Endothelial cell of umbilical vein (primary cell): ENCODE measurements at regions not wholly inside any gene's neighbourhood (a gene's known extent, or its start where the extent isn't known, plus 50 kb on each side); places are given as distances from the start of the nearest gene placed in this dataset.

Experiments used
- BruUV-seq: library from RNA; stranded (reverse); fragments of 400-500 nt; replicated peaks from 2 replicates; lab custom pipeline; 2021; lab: Mats Ljungman, UMichigan
- CTCF ChIA-PET: fragments of 300-600, 350-600 bp; sonication (Branson Sonifier 250); formaldehyde crosslinking; loops from one replicate; lab custom pipeline; 2021; ENCODE audit warnings: antibody characterized with exemption, inconsistent platforms; lab: Charles Lee
- POLR2A ChIA-PET: fragments of 300-600, 350-600 bp; sonication (Branson Sonifier 250); formaldehyde crosslinking; loops from one replicate; lab custom pipeline; 2021; ENCODE audit warnings: antibody characterized with exemption, inconsistent platforms; lab: Charles Lee
- DNase-seq: peaks from one replicate; pipeline ENCODE4 v3.0.0-alpha.2; 2011; ENCODE audit warnings: low read depth, low spot score
- FAIRE-seq: peaks from 2 replicates; lab custom pipeline; 2011; peaks lifted over from hg19 to GRCh38; lab: Jason Lieb, UNC
- H2AFZ ChIP-seq: 2 replicates; pipeline ENCODE4 v1.6.0; 2012; ENCODE audit warnings: low read depth, low read length, control low read depth, inconsistent platforms
- H3K27ac ChIP-seq: 2 replicates; pipeline ENCODE4 v1.5.1; 2011; ENCODE audit warnings: low read depth, mild to moderate bottlenecking, control low read depth, low read length, moderate library complexity; ENCODE audit not compliant: insufficient read depth
- H3K27me3 ChIP-seq, 2 experiments: 2 replicates each; pipeline versions ENCODE4 v1.6.0 to v1.6.1; 2011; ENCODE audit warnings: low read length in 2 of 2, mixed read lengths in 1 of 2; ENCODE audit not compliant: control insufficient read depth in 2 of 2, insufficient read depth in 2 of 2
- H3K36me3 ChIP-seq, 2 experiments: 2 replicates in 1 of 2; 3 replicates in 1 of 2; pipeline ENCODE4 v1.5.1; 2011; ENCODE audit warnings: low read length in 2 of 2, mild to moderate bottlenecking in 1 of 2, moderate library complexity in 1 of 2; ENCODE audit not compliant: control insufficient read depth in 2 of 2, insufficient read depth in 2 of 2; ENCODE audit errors: extremely low read depth in 1 of 2
- H3K4me1 ChIP-seq: 3 replicates; pipeline ENCODE4 v1.5.1; 2011; ENCODE audit warnings: mild to moderate bottlenecking, low read length; ENCODE audit not compliant: control insufficient read depth, insufficient read depth; ENCODE audit errors: extremely low read depth
- H3K4me2 ChIP-seq: 2 replicates; pipeline ENCODE4 v1.6.1; 2011; ENCODE audit warnings: low read length, control low read depth, mixed read lengths; ENCODE audit not compliant: insufficient read depth
- H3K4me3 ChIP-seq, 3 experiments: fragments of 200-600 bp in 1 of 3; sonication (generic), shearing (Covaris generic) in 1 of 3; replicated peaks in 1 of 3; 2 replicates each; pipeline ENCODE4 v1.5.1; 2011 to 2016; ENCODE audit warnings: control low read depth in 3 of 3, low read length in 3 of 3, mild to moderate bottlenecking in 2 of 3, inconsistent platforms in 1 of 3, low read depth in 1 of 3, moderate library complexity in 1 of 3; ENCODE audit not compliant: insufficient read depth in 1 of 3
- H3K79me2 ChIP-seq: 2 replicates; pipeline ENCODE4 v1.6.0; 2012; ENCODE audit warnings: low read length, inconsistent platforms; ENCODE audit not compliant: control insufficient read depth, insufficient read depth
- H3K9ac ChIP-seq: replicated peaks from 2 replicates; pipeline ENCODE3; 2011; ENCODE audit warnings: low read length, control low read depth; ENCODE audit not compliant: insufficient read depth; ENCODE audit errors: extremely low read depth
- H3K9me1 ChIP-seq: replicated peaks from 3 replicates; pipeline ENCODE4 v1.6.0; 2011; ENCODE audit warnings: mild to moderate bottlenecking, low read length; ENCODE audit not compliant: control insufficient read depth, insufficient read depth; ENCODE audit errors: extremely low read depth
- H3K9me3 ChIP-seq: replicated peaks from 2 replicates; pipeline ENCODE4 v1.5.1; 2012; ENCODE audit warnings: low read length, inconsistent platforms; ENCODE audit not compliant: control insufficient read depth, insufficient read depth
- H4K20me1 ChIP-seq: replicated peaks from 2 replicates; pipeline ENCODE3; 2011; ENCODE audit warnings: mild to moderate bottlenecking, low read length; ENCODE audit not compliant: control insufficient read depth, insufficient read depth; ENCODE audit errors: extremely low read depth
- EZH2 ChIP-seq: IDR thresholded peaks from 2 replicates; pipeline ENCODE4 v1.6.1; 2012; ENCODE audit warnings: borderline replicate concordance, low read depth, mild to moderate bottlenecking, moderate library complexity, low read length, inconsistent platforms; ENCODE audit not compliant: severe bottlenecking
- FOS ChIP-seq: IDR thresholded peaks from 2 replicates; pipeline ENCODE4 v1.6.1; 2011; ENCODE audit warnings: mild to moderate bottlenecking, low read length, moderate library complexity, borderline replicate concordance; ENCODE audit not compliant: insufficient read depth
- GATA2 ChIP-seq: IDR thresholded peaks from 2 replicates; pipeline ENCODE4 v1.7.0; 2011; ENCODE audit warnings: low read depth, mild to moderate bottlenecking, moderate library complexity, mixed read lengths, low read length; ENCODE audit not compliant: insufficient read length, insufficient read depth
- JUN ChIP-seq: IDR thresholded peaks from 2 replicates; pipeline ENCODE4 v1.6.1; 2011; ENCODE audit warnings: borderline replicate concordance, low read depth; ENCODE audit not compliant: insufficient read length, insufficient read depth
- MYC ChIP-seq: IDR thresholded peaks from one replicate; pipeline ENCODE4 v1.6.1; 2011; ENCODE audit warnings: mild to moderate bottlenecking, low read depth, low read length
- POLR2A ChIP-seq: IDR thresholded peaks from 2 replicates; pipeline ENCODE4 v1.6.1; 2012; ENCODE audit warnings: low read depth, mild to moderate bottlenecking, control low read depth, low read length
- POLR2AphosphoS5 ChIP-seq: IDR thresholded peaks from 2 replicates; pipeline ENCODE4 v1.6.1; 2012; ENCODE audit warnings: low read depth, mild to moderate bottlenecking, control low read depth, low read length, moderate library complexity; ENCODE audit not compliant: insufficient read depth
- dilution Hi-C: fragments of 300-500 bp; cut with MboI; formaldehyde crosslinking; loops from one replicate; pipeline ENCODE4 v1.15.0; 2019; ENCODE audit warnings: low sequenced_read_pairs; ENCODE audit not compliant: extremely low pct_ligation_motif_present
- intact Hi-C: fragments of 100-400 bp; cut with micrococcal nuclease; formaldehyde crosslinking; loops from one replicate; pipeline ENCODE4 v1.10.0; 2022
- TF ChIP-seq, protein P1 (sequence below): IDR thresholded peaks from 2 replicates; pipeline ENCODE4 v1.6.1; 2011; ENCODE audit not compliant: insufficient read depth, insufficient read length
- TF ChIP-seq, protein P2 (sequence below), 2 donors: IDR thresholded peaks; 1 replicate in 1 of 2; 2 replicates in 1 of 2; pipeline ENCODE4 v1.5.1; 2011; ENCODE audit warnings: low read length in 2 of 2, mild to moderate bottlenecking in 2 of 2, moderate library complexity in 2 of 2, control low read depth in 1 of 2, inconsistent platforms in 1 of 2, low read depth in 1 of 2; ENCODE audit not compliant: insufficient read depth in 1 of 2; ENCODE audit errors: extremely low read depth in 1 of 2

- DNase-seq (no peak), FAIRE-seq (no peak)
- Histone ChIP-seq H3K9me3 (no peaks in the 10 kb centered on the region), H3K27me3 (no peaks in the 10 kb centered on the region), H4K20me1 (no peaks in the 10 kb centered on the region), H3K9ac (no peak overlapping the region), H2AFZ (no peak overlapping the region), H3K9me1 (no peaks in the 10 kb centered on the region), H3K27ac (no peak overlapping the region), H3K79me2 (no peaks in the 10 kb centered on the region), H3K4me3 (no peak overlapping the region), H3K4me1 (peaks cover 3% of the 10 kb centered on the region), H3K36me3 (no peaks in the 10 kb centered on the region), H3K4me2 (no peak overlapping the region)
- dilution Hi-C loops = loop anchor here (25.0 kb wide), 1 partner anchor 255 kb away; no protein-coding TSS in a partner anchor
- TF ChIP-seq, protein P1, sequence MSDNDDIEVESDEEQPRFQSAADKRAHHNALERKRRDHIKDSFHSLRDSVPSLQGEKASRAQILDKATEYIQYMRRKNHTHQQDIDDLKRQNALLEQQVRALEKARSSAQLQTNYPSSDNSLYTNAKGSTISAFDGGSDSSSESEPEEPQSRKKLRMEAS = no peak
- TF ChIP-seq FOS (peak; percentile 43), GATA2 (no peak)
- CTCF ChIA-PET = interaction anchor here (0.8 to 3.0 kb wide), 5 partner anchors 31 to 255 kb away, joined by 3 to 6 read pairs (median 5); partner anchors contain the start of gene CLDN1
- POLR2A ChIA-PET = no interaction called here
- intact Hi-C loops = no loop called here
- no TSS peak for BruUV-seq
Observed at GRCh38 chr3:190217081-190217480, 96.4 kb upstream of the P3H2 start.

- no peak overlapping the region for H3K9ac ChIP-seq
- H3K4me1 ChIP-seq = peaks cover 3% of the 10 kb centered on the region
- H3K9me1 ChIP-seq = no peaks in the 10 kb centered on the region
- POLR2A ChIA-PET = no interaction called here
- dilution Hi-C loops (loop anchor here (25.0 kb wide), 1 partner anchor 251 kb away; no protein-coding TSS in a partner anchor), intact Hi-C loops (no loop called here)
- no peak for TF ChIP-seq JUN
- no peak for TF ChIP-seq FOS
- TF ChIP-seq, protein P2, sequence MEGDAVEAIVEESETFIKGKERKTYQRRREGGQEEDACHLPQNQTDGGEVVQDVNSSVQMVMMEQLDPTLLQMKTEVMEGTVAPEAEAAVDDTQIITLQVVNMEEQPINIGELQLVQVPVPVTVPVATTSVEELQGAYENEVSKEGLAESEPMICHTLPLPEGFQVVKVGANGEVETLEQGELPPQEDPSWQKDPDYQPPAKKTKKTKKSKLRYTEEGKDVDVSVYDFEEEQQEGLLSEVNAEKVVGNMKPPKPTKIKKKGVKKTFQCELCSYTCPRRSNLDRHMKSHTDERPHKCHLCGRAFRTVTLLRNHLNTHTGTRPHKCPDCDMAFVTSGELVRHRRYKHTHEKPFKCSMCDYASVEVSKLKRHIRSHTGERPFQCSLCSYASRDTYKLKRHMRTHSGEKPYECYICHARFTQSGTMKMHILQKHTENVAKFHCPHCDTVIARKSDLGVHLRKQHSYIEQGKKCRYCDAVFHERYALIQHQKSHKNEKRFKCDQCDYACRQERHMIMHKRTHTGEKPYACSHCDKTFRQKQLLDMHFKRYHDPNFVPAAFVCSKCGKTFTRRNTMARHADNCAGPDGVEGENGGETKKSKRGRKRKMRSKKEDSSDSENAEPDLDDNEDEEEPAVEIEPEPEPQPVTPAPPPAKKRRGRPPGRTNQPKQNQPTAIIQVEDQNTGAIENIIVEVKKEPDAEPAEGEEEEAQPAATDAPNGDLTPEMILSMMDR (IDR thresholded peaks at IDR 0.05; ENCODE audit: extremely low read depth in 1 of 2, insufficient read depth in 1 of 2, low read depth in 1 of 2, low read length in 2 of 2) = no peak
- TF ChIP-seq POLR2A = no peak
- no peak for TF ChIP-seq POLR2AphosphoS5
- TF ChIP-seq MYC = no peak
- TF ChIP-seq, protein P1 = no peak
- TF ChIP-seq GATA2 = no peak
- no peak for TF ChIP-seq EZH2
- H3K27me3 ChIP-seq = no peaks in the 10 kb centered on the region
- DNase-seq (no peak), FAIRE-seq (no peak)
- no peak overlapping the region for H3K4me2 ChIP-seq
- H3K4me3 ChIP-seq = no peak overlapping the region
- no peaks in the 10 kb centered on the region for H3K36me3 ChIP-seq
- H3K9me3 ChIP-seq = no peaks in the 10 kb centered on the region
- BruUV-seq = no TSS peak
- no peak overlapping the region for H2AFZ ChIP-seq
- H4K20me1 ChIP-seq = no peaks in the 10 kb centered on the region
- H3K79me2 ChIP-seq = no peaks in the 10 kb centered on the region
- CTCF ChIA-PET = interaction anchor here (1.1 to 1.3 kb wide), 2 partner anchors 11 to 108 kb away, joined by 3 read pairs; partner anchors contain the start of gene CLDN1
- H3K27ac ChIP-seq = no peak overlapping the region
Observed at GRCh38 chr3:190213727-190214126, 93.0 kb upstream of the P3H2 start.
